K562 (cell line): ENCODE measurements at regions not wholly inside any gene's neighbourhood (a gene's known extent, or its start where the extent isn't known, plus 50 kb on each side); places are given as distances from the start of the nearest gene placed in this dataset.

ENCODE experiments used
- ATAC-seq: fragments of 200-7000 bp; cut with Tn5 transposase; 3 replicates; pipeline ENCODE4 v1.9.1; 2020; ENCODE audit warnings: moderate library complexity
- BruUV-seq: library from RNA; stranded (reverse); fragments of 400-500 nt; replicated peaks from 2 replicates; lab custom pipeline; 2021; lab: Mats Ljungman, UMichigan
- CTCF ChIA-PET: fragments of 300-600 bp; formaldehyde crosslinking; extraction: SDS; loops from one replicate; lab custom pipeline; 2021; ENCODE audit warnings: low intra/inter-chr PET ratio; lab: Yijun Ruan, JAX
- POLR2A ChIA-PET: fragments of 300-600, 350-650 bp; sonication (Branson Sonifier 250); formaldehyde crosslinking; extraction: SDS; loops from one replicate; lab custom pipeline; 2021; ENCODE audit warnings: antibody characterized with exemption, inconsistent platforms; lab: Yijun Ruan, JAX
- DNase-seq, 4 experiments: peaks; one replicate each; pipeline versions ENCODE4 v3.0.0 to v3.0.0-alpha.2; 2011 to 2018; ENCODE audit warnings: low spot score in 3 of 4, mixed read lengths in 3 of 4; ENCODE audit errors: extremely low read depth in 1 of 4
- FAIRE-seq: peaks from 2 replicates; lab custom pipeline; 2011; peaks lifted over from hg19 to GRCh38; lab: Jason Lieb, UNC
- H2AFZ ChIP-seq: 2 replicates; pipeline ENCODE4 v1.6.0; 2011; ENCODE audit warnings: low read depth, low read length, control low read depth, inconsistent platforms
- H3K27ac ChIP-seq: fragments of 200-600 bp; 3 replicates; pipeline ENCODE4 v1.8.0; 2011; ENCODE audit warnings: low read depth, mild to moderate bottlenecking, control low read depth, inconsistent platforms, low read length, moderate library complexity, mixed read lengths; ENCODE audit errors: extremely low read depth
- H3K27me3 ChIP-seq, 2 experiments: fragments of 300-600 bp in 1 of 2; 2 replicates in 1 of 2; 3 replicates in 1 of 2; pipeline versions ENCODE4 v1.6.0 to v1.8.0; 2011; ENCODE audit warnings: inconsistent platforms in 2 of 2, low read length in 2 of 2, mild to moderate bottlenecking in 1 of 2, mixed read lengths in 1 of 2, moderate library complexity in 1 of 2; ENCODE audit not compliant: control insufficient read depth in 2 of 2, insufficient read depth in 2 of 2
- H3K36me3 ChIP-seq: fragments of 300-600 bp; 3 replicates; pipeline ENCODE4 v1.8.0; 2011; ENCODE audit warnings: mild to moderate bottlenecking, low read length, inconsistent platforms; ENCODE audit not compliant: control insufficient read depth, insufficient read depth
- H3K4me1 ChIP-seq, 2 experiments: fragments of 200-600 bp in 1 of 2; replicated peaks in 1 of 2; 2 replicates in 1 of 2; 3 replicates in 1 of 2; pipeline versions ENCODE4 v1.5.1 to v1.8.0; 2011; ENCODE audit warnings: inconsistent platforms in 2 of 2, low read length in 2 of 2, mild to moderate bottlenecking in 1 of 2, mixed read lengths in 1 of 2, moderate library complexity in 1 of 2; ENCODE audit not compliant: control insufficient read depth in 2 of 2, insufficient read depth in 2 of 2
- H3K4me2 ChIP-seq: 2 replicates; pipeline ENCODE4 v1.6.1; 2011; ENCODE audit warnings: low read length, control low read depth, inconsistent platforms, mixed read lengths; ENCODE audit not compliant: insufficient read depth
- H3K4me3 ChIP-seq: fragments of 200-600 bp; sonication (generic), shearing (Covaris generic); 2 replicates; pipeline ENCODE4 v1.5.1; 2016; ENCODE audit warnings: control low read depth, inconsistent platforms
- H3K79me2 ChIP-seq: fragments of 200-600 bp; 3 replicates; pipeline ENCODE4 v1.8.0; 2011; ENCODE audit warnings: low read length, inconsistent platforms; ENCODE audit not compliant: control insufficient read depth, insufficient read depth
- H3K9ac ChIP-seq, 2 experiments: 2 replicates each; pipeline versions ENCODE4 v1.6.0 to v1.6.1; 2011; ENCODE audit warnings: low read depth in 2 of 2, low read length in 2 of 2, control low read depth in 1 of 2, inconsistent platforms in 1 of 2, mild to moderate bottlenecking in 1 of 2, mixed read lengths in 1 of 2; ENCODE audit not compliant: insufficient read depth in 1 of 2
- H3K9me1 ChIP-seq: one replicate; pipeline ENCODE4 v1.6.0; 2011; ENCODE audit warnings: inconsistent platforms, mild to moderate bottlenecking, low read length, moderate library complexity; ENCODE audit not compliant: control insufficient read depth, insufficient read depth
- H3K9me3 ChIP-seq: replicated peaks from 2 replicates; pipeline ENCODE4 v1.5.1; 2011; ENCODE audit warnings: low read depth, low read length, inconsistent platforms; ENCODE audit not compliant: control insufficient read depth, insufficient read depth
- H4K20me1 ChIP-seq: replicated peaks from 2 replicates; pipeline ENCODE4 v1.6.1; 2011; ENCODE audit warnings: low read length, inconsistent platforms, mixed read lengths; ENCODE audit not compliant: control insufficient read depth, insufficient read depth
- ARID3B ChIP-seq: fragments of 250-450 bp; sonication (Bioruptor Pico); IDR thresholded peaks from 2 replicates; pipeline ENCODE4 v1.4.0; 2020; ENCODE audit warnings: borderline replicate concordance
- ATF7 ChIP-seq: fragments of 450-650 bp; IDR thresholded peaks from 2 replicates; pipeline ENCODE4 v1.7.1; 2014; ENCODE audit warnings: mild to moderate bottlenecking, moderate library complexity
- CREB3 ChIP-seq: fragments of 450-650 bp; conservative IDR thresholded peaks from 2 replicates; pipeline ENCODE4 v1.6.1; 2016; ENCODE audit warnings: missing genetic modification characterization, low read depth, mild to moderate bottlenecking, missing compliant biosample characterization, moderate library complexity
- ETS1 ChIP-seq: conservative IDR thresholded peaks from 2 replicates; pipeline ENCODE4 v1.6.1; 2011; ENCODE audit warnings: low read depth, mild to moderate bottlenecking, low read length; ENCODE audit not compliant: control insufficient read depth
- FOS ChIP-seq: IDR thresholded peaks from 3 replicates; pipeline ENCODE4 v1.6.1; 2011; ENCODE audit not compliant: insufficient read length; ENCODE audit errors: extremely low read depth
- GTF3C2 ChIP-seq: IDR thresholded peaks from 3 replicates; pipeline ENCODE4 v1.6.1; 2011; ENCODE audit warnings: borderline replicate concordance, mild to moderate bottlenecking, moderate library complexity; ENCODE audit not compliant: insufficient read length; ENCODE audit errors: extremely low read depth
- HDAC8 ChIP-seq: fragments of 450-650 bp; IDR thresholded peaks from 2 replicates; pipeline ENCODE4 v1.6.1; 2016; ENCODE audit warnings: mild to moderate bottlenecking, missing genetic modification characterization, moderate library complexity, missing compliant biosample characterization
- NUFIP1 ChIP-seq: fragments of 450-650 bp; IDR thresholded peaks from 2 replicates; pipeline ENCODE4 v1.6.1; 2018; ENCODE audit not compliant: partially characterized antibody
- RBM34 ChIP-seq: fragments of 200-400 bp; formaldehyde crosslinking; IDR thresholded peaks from 2 replicates; pipeline ENCODE4 v1.6.1; 2018; ENCODE audit warnings: low read length, borderline replicate concordance; ENCODE audit not compliant: insufficient read depth
- ZBTB26 ChIP-seq: fragments of 450-650 bp; formaldehyde crosslinking; IDR thresholded peaks from 2 replicates; pipeline ENCODE4 v1.4.0; 2022; ENCODE audit warnings: missing genetic modification characterization
- ZNF165 ChIP-seq: fragments of 250-450 bp; sonication (Bioruptor Pico); IDR thresholded peaks from 2 replicates; pipeline ENCODE4 v1.4.0; 2020; ENCODE audit warnings: borderline replicate concordance
- WGBS: fragments of 100-300 bp; shearing (Covaris generic); methylation state at CpG from one replicate; pipeline ENCODE4 v1.1.6; 2016; ENCODE audit warnings: low coverage, mixed read lengths; ENCODE audit not compliant: insufficient coverage; ENCODE audit errors: missing lambda C conversion rate; 5-methylcytosine and 5-hydroxymethylcytosine counted together
- in situ Hi-C: fragments of 300-500 bp; cut with MboI; formaldehyde crosslinking; loops from 4 replicates; pipeline ENCODE4 v1.15.0; 2018; ENCODE audit warnings: inconsistent platforms, mixed read lengths
- intact Hi-C: fragments of 100-400 bp; cut with micrococcal nuclease; formaldehyde crosslinking; loops from 2 replicates; pipeline ENCODE4 v1.14.2; 2022

GRCh38 chr1:30024411-30025195 lies 698.8 kb downstream of the MATN1 start:
- POLR2A ChIA-PET: interaction anchor here (0.5 to 0.6 kb wide), 2 partner anchors 23 to 100 kb away, joined by 3 read pairs; no protein-coding TSS in a partner anchor
- intact Hi-C loops: no loop called here

More at GRCh38 chr1:30024411-30025195, 698.8 kb downstream of the MATN1 start:
- Histone ChIP-seq H3K27me3 (no peaks in the 10 kb centered on the region; a peak in 1 of 5 replicates), H3K9ac (no peak overlapping the region), H3K4me1 (no peaks in the 10 kb centered on the region), H3K9me1 (no peaks in the 10 kb centered on the region), H3K9me3 (no peaks in the 10 kb centered on the region), H3K36me3 (no peaks in the 10 kb centered on the region), H3K4me3 (no peak overlapping the region), H3K4me2 (no peak overlapping the region), H4K20me1 (no peaks in the 10 kb centered on the region), H3K27ac (no peak overlapping the region), H3K79me2 (no peaks in the 10 kb centered on the region), H2AFZ (no peak overlapping the region)
- TF ChIP-seq FOS (no peak), HDAC8 (tag) (no peak), RBM34 (no peak), CREB3 (tag) (no peak), ETS1 (no peak), ARID3B (CRISPR knock-in tag) (no peak), GTF3C2 (no peak), NUFIP1 (no peak), ZBTB26 (no peak), ZNF165 (no peak), ATF7 (no peak)
- ATAC-seq (no peak), FAIRE-seq (no peak), DNase-seq (no peak)
- 0% methylated on average over 5 of the region's 5 CpGs for WGBS
- in situ Hi-C loops: no loop called here
- CTCF ChIA-PET: no interaction called here
- BruUV-seq: no TSS peak
